OCI-LY1 (cell line): ENCODE measurements at regions not wholly inside any gene's neighbourhood (a gene's known extent, or its start where the extent isn't known, plus 50 kb on each side); places are given as distances from the start of the nearest gene placed in this dataset.

Experiments
- H2AFZ ChIP-seq: fragments of 200-600 bp; sonication (generic), shearing (Covaris generic); 2 replicates; pipeline ENCODE4 v1.6.0; 2014; ENCODE audit warnings: antibody characterized with exemption, mild to moderate bottlenecking, low read length
- H3F3A ChIP-seq: fragments of 200-600 bp; sonication (generic), shearing (Covaris generic); 2 replicates; pipeline ENCODE4 v1.6.0; 2014; ENCODE audit warnings: mild to moderate bottlenecking, antibody characterized with exemption, low read length, moderate library complexity; ENCODE audit not compliant: insufficient read depth
- H3K27ac ChIP-seq: fragments of 200-600 bp; sonication (generic); 2 replicates; pipeline ENCODE4 v1.5.1; 2014; ENCODE audit warnings: low read length, mixed run types, mild to moderate bottlenecking, low read depth; ENCODE audit not compliant: poor library complexity, severe bottlenecking
- H3K27me3 ChIP-seq: fragments of 200-600 bp; sonication (generic); 2 replicates; pipeline ENCODE4 v1.6.0; 2014; ENCODE audit warnings: antibody characterized with exemption, mild to moderate bottlenecking, low read length, moderate library complexity; ENCODE audit not compliant: insufficient read depth
- H3K36me3 ChIP-seq: fragments of 200-600 bp; sonication (generic); 2 replicates; pipeline ENCODE4 v1.6.1; 2014; ENCODE audit warnings: mild to moderate bottlenecking, antibody characterized with exemption, low read length, moderate library complexity, mixed read lengths; ENCODE audit not compliant: insufficient read depth
- H3K4me1 ChIP-seq: fragments of 200-600 bp; sonication (generic); 2 replicates; pipeline ENCODE4 v1.5.1; 2014; ENCODE audit warnings: mild to moderate bottlenecking, low read length, moderate library complexity; ENCODE audit not compliant: insufficient read depth, severe bottlenecking
- H3K4me2 ChIP-seq: fragments of 200-600 bp; sonication (generic), shearing (Covaris generic); 2 replicates; pipeline ENCODE4 v1.6.1; 2014; ENCODE audit warnings: low read length
- H3K4me3 ChIP-seq: fragments of 200-600 bp; sonication (generic); 2 replicates; pipeline ENCODE4 v1.5.1; 2014; ENCODE audit warnings: low read length, low read depth, mild to moderate bottlenecking, mixed read lengths; ENCODE audit not compliant: poor library complexity, severe bottlenecking
- H3K79me2 ChIP-seq: fragments of 200-600 bp; shearing (Covaris generic); 2 replicates; pipeline ENCODE4 v1.6.1; 2016; ENCODE audit warnings: mixed run types, low read length, mixed read lengths; ENCODE audit not compliant: insufficient read depth
- H3K9ac ChIP-seq: fragments of 200-600 bp; sonication (generic), shearing (Covaris generic); 2 replicates; pipeline ENCODE4 v1.6.1; 2014; ENCODE audit warnings: mild to moderate bottlenecking, low read length, mixed read lengths
- H3K9me2 ChIP-seq: fragments of 200-600 bp; sonication (generic), shearing (Covaris generic); 2 replicates; pipeline ENCODE4 v1.6.1; 2014; ENCODE audit warnings: low read depth, mild to moderate bottlenecking, low read length, mixed read lengths
- H3K9me3 ChIP-seq: fragments of 200-600 bp; shearing (Covaris generic); 2 replicates; pipeline ENCODE4 v1.6.1; 2014; ENCODE audit warnings: low read length, mixed read lengths
- H4K20me1 ChIP-seq: fragments of 200-600 bp; sonication (generic), shearing (Covaris generic); 2 replicates; pipeline ENCODE4 v1.6.0; 2016; ENCODE audit warnings: mild to moderate bottlenecking, low read length; ENCODE audit not compliant: insufficient read depth
- CTCF ChIP-seq: fragments of 200-600 bp; sonication (generic), shearing (Covaris generic); IDR thresholded peaks from 2 replicates; pipeline ENCODE4 v1.5.1; 2017; ENCODE audit warnings: mild to moderate bottlenecking, antibody characterized with exemption, low read length, moderate library complexity, mixed read lengths
- EZH2 ChIP-seq: fragments of 200-600 bp; sonication (generic), shearing (Covaris generic); IDR thresholded peaks from 2 replicates; pipeline ENCODE4 v1.8.0; 2017; ENCODE audit warnings: borderline replicate concordance, mixed run types, mild to moderate bottlenecking, antibody characterized with exemption, low read length, moderate library complexity, mixed read lengths

- Histone ChIP-seq H3K79me2 (no peaks in the 10 kb centered on the region), H3K4me2 (no peak overlapping the region), H3F3A (no peaks in the 10 kb centered on the region), H3K27ac (no peak overlapping the region), H2AFZ (no peak overlapping the region), H3K36me3 (no peaks in the 10 kb centered on the region), H3K9me3 (no peaks in the 10 kb centered on the region), H3K4me1 (no peaks in the 10 kb centered on the region), H3K27me3 (no peaks in the 10 kb centered on the region), H4K20me1 (no peaks in the 10 kb centered on the region), H3K9me2 (no peaks in the 10 kb centered on the region), H3K4me3 (no peak overlapping the region), H3K9ac (no peak overlapping the region)
- TF ChIP-seq CTCF = no peak
- TF ChIP-seq EZH2 = no peak
Measured at GRCh38 chr4:177696438-177696966, 254.3 kb upstream of the AGA start.

GRCh38 chr4:177699365-177700213 is 257.4 kb upstream of the AGA start:
- Histone ChIP-seq H3K9me3 (no peaks in the 10 kb centered on the region), H3K4me2 (no peak overlapping the region), H3K27ac (no peak overlapping the region), H3K9ac (no peak overlapping the region), H3K9me2 (no peaks in the 10 kb centered on the region), H2AFZ (no peak overlapping the region), H4K20me1 (no peaks in the 10 kb centered on the region), H3K79me2 (no peaks in the 10 kb centered on the region), H3F3A (no peaks in the 10 kb centered on the region), H3K36me3 (no peaks in the 10 kb centered on the region), H3K4me1 (no peaks in the 10 kb centered on the region), H3K27me3 (no peaks in the 10 kb centered on the region), H3K4me3 (no peak overlapping the region)
- no peak for TF ChIP-seq CTCF
- no peak for TF ChIP-seq EZH2

GRCh38 chr4:177706916-177707315 is 264.7 kb upstream of the AGA start:
- Histone ChIP-seq H3K27ac (no peak overlapping the region), H3K36me3 (no peaks in the 10 kb centered on the region), H3K9ac (no peak overlapping the region), H3K4me1 (no peaks in the 10 kb centered on the region), H3K9me2 (no peaks in the 10 kb centered on the region), H2AFZ (no peak overlapping the region), H3K4me2 (no peak overlapping the region), H3K79me2 (no peaks in the 10 kb centered on the region), H3K27me3 (no peaks in the 10 kb centered on the region), H4K20me1 (no peaks in the 10 kb centered on the region), H3F3A (no peaks in the 10 kb centered on the region), H3K4me3 (no peak overlapping the region), H3K9me3 (no peaks in the 10 kb centered on the region)
- TF ChIP-seq EZH2 (no peak), CTCF (no peak)
